Ovary (tissue), 3 donors: ENCODE measurements at regions not wholly inside any gene's neighbourhood (a gene's known extent, or its start where the extent isn't known, plus 50 kb on each side); places are given as distances from the start of the nearest gene placed in this dataset.

Source experiments
- CTCF ChIP-seq, 3 donors: fragments of 450-650 bp in 2 of 3; fragments of 200-600 bp in 1 of 3; IDR thresholded peaks; one replicate each; pipeline versions ENCODE4 v1.5.1 to v1.8.0; 2016 to 2022; ENCODE audit warnings: antibody characterized with exemption in 3 of 3, mild to moderate bottlenecking in 1 of 3
- POLR2A ChIP-seq: fragments of 450-650 bp; IDR thresholded peaks from one replicate; pipeline ENCODE4 v1.6.1; 2017; ENCODE audit warnings: antibody characterized with exemption, mild to moderate bottlenecking, moderate library complexity
- donor health status: DM: no; HTN: no; CAD: no.

DNA sequence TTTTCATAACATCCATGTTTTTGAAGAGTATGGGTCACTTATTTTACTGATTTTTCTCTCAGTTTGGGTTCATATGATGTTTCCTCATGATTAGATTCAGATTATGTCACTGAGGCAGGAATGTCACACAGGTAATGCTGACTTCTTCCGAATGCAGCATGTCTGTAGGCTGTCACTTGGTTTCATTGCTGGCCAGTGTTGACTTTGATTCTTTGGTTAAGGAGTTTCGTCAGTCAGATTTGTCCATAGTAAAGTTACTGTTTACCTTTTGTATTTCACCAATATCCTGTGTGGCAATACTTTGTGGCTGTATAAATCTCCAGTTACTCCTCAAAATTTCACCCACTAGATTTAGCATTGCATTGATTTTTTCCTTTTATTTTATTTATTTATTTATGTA lies 105.6 kb downstream of the MRPL57 start:
- TF ChIP-seq CTCF (IDR thresholded peaks at IDR 0.05) = no peak
- no peak for TF ChIP-seq POLR2A
